HG03442 (cell line): ENCODE measurements at regions not wholly inside any gene's neighbourhood (a gene's known extent, or its start where the extent isn't known, plus 50 kb on each side); places are given as distances from the start of the nearest gene placed in this dataset.
"Not testable (repeated sequence)": the region's sequence is repeated elsewhere in the genome, so short reads cannot be mapped to it uniquely, and the experiment has no call there.

Experiments
- ATAC-seq: cut with Tn5 transposase; IDR thresholded peaks from one replicate; pipeline ENCODE4 v1.9.1; 2021; ENCODE audit warnings: mild to moderate bottlenecking, moderate library complexity; ENCODE audit not compliant: unreplicated experiment

- ATAC-seq: no peak
These were observed 259.0 kb downstream of the FAT4 start for GRCh38 chr4:125573786-125574185.

GRCh38 chr4:125582302-125582701 lies 267.5 kb downstream of the FAT4 start:
- no peak for ATAC-seq

DNA sequence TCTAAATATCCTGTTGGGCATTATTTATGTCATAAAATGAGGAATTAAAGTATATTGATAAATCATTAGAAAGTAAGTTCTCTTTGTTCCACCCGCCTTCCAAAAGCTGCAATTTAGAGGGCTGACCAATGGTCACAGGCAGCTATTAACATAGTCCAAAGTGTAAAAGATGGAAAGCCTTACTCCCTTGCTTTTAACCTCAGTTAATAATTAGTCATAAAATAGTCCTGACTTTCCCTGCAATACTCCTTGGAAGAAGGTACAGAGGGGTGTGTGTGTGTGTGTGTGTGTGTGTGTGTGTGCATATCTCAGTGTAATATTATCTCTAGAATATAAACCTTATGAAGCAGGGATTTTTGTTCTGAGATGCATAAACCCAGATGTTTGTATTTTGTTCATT lies 275.4 kb downstream of the FAT4 start:
- no peak for ATAC-seq

GRCh38 chr4:125591290-125591689 lies 276.5 kb downstream of the FAT4 start:
- ATAC-seq: no peak

DNA sequence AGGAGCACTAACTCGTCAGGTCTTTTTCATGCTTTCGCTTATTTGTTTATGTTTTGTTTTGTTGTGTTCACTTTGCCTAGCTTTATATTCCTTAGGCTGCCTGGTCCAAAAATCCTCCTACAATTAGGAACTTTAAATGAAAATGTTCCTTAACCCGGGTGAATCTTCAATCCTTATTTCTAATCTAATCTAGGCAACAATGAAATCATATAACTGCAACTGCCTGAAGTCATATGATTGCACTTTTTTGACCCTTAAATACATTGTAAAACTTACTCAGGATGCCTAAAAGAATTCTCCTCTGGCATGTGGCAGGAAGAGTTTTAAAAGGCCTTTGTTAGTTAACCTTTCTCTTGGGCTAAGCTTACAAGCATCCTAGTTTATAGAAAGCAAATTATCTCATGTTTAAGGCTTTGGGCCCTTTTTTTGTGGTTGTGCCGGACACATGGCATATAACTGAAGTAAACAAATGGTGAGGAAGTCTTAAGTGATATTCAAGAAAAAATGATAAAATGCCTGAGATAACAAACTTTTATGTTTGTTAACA lies 279.4 kb downstream of the FAT4 start:
- no peak for ATAC-seq

DNA sequence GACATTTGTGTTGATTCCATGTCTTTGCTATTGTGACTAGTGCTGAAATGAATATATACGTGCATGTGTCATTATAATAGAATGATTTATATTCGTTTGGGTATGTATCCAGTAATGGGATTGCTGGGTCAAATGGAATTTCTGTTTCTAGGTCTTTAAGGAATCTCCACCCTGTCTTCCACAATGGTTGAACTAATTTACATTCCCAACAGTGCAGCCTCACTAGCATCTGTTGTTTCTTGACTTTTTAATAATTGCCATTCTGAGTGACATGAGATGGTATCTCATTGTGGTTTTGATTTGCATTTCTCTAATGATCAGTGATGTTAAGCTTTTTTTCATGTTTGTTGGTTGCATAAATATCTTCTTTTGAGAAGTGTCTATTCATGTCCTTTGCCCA lies 291.2 kb downstream of the FAT4 start:
- not testable (repeated sequence) for ATAC-seq

- ATAC-seq: no peak
These were observed 305.5 kb downstream of the FAT4 start for GRCh38 chr4:125620066-125620860.

DNA sequence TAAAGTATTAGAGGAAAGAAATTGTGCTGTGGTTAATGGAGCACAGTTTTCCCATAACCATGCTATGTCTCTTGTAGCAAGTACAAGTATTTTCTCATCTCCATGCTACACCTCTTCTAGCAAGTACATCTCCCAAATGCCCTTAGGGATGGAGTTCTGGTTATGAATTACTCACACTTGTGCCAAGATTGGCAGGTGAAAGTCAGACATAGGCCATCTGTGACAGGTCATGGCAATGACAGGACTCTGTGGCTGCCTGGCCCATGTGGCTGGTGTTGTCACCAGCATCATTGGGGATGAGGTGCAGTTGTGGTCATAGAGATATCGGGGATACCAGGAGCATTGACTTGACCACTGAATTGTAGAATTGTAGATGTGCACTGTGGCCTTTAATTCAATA lies 310.2 kb downstream of the FAT4 start:
- no peak for ATAC-seq

- no peak for ATAC-seq
These were observed 312.2 kb downstream of the FAT4 start for GRCh38 chr4:125626946-125627345.

DNA sequence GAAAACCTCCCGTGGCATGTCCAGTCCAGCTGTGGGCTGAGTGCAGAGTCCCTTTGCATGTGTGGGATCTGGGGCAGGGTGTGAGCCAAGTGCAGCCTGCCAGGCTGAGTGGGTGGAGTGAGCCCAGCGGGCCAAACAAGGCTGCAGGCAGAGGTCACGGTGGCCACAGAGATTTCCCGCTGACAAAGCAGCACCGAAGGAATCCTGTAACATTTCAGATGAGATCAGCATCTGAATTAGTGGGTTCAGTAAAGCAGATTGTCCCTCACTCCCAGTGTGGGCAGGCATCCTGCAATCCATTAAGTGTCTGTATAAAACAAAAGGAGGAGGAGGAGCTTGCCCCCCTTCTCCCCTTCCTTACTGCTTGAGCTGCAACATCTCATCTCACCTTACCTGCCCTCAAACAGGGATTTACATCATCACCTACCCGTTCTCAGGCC lies 324.4 kb downstream of the FAT4 start:
- ATAC-seq: no peak

GRCh38 chr4:125641611-125642010 lies 326.9 kb downstream of the FAT4 start:
- no peak for ATAC-seq

GRCh38 chr4:125642645-125643044 lies 327.9 kb downstream of the FAT4 start:
- no peak for ATAC-seq

DNA sequence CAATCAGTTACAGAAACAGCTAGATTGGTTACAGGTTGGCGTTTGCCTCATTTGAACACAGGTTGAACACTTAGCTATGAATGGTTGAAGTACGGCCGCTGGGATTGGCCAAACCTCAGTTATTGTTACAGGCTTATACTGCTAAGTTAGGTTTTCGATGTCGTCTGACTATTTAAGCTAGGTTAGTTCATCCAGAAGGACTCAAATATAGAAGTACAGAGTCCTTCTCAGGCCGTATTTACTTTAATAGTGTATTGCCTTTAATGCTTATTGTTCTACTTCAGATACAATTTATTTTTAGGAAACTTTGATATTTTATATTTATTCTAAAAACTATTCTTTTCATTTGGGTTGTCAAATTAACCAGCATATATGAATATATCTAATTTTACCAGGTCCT lies 334.7 kb downstream of the FAT4 start:
- no peak for ATAC-seq

- no peak for ATAC-seq
These were observed 335.8 kb downstream of the FAT4 start for GRCh38 chr4:125650557-125650956.

- ATAC-seq: not testable (repeated sequence)
These were observed 337.1 kb downstream of the FAT4 start for GRCh38 chr4:125651707-125652357.

DNA sequence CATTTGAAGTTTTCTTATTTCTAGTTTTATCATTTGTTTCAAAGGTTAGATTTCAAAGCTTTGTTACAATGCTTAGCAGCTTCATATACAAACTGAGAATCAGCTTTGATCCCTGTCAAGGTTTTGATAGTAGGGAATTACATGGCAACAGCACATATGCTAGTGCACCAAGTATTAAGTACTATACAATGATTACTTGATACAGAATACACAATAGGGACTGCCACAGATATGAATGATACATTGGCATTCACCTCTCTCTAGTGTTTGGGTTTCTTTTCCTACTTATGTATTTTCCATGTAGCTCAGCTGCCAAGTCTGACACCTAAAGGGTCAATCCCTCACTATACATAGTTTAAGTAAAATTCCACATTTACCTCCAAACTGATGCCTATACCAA lies 344.0 kb downstream of the FAT4 start:
- ATAC-seq: no peak

GRCh38 chr4:125663896-125664767 lies 349.4 kb downstream of the FAT4 start:
- ATAC-seq: no peak

DNA sequence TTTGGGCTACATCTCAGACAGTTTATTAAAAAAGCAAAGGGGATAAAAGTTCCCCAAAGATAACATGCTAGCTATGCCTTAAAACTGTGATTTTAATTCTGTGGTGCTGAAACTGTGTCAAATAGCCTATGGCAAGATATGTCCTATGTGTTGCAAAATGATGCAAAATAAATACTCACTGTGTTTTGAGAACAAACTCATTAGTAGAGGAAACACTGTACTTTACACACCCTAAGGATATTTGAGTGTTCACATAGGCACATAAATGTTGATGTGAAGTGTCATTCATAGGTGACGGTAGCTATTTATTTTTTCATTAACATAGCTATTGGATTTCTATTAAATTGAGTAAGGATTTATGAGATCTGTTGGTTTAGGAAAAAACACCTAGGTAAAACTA lies 351.9 kb downstream of the FAT4 start:
- no peak for ATAC-seq

DNA sequence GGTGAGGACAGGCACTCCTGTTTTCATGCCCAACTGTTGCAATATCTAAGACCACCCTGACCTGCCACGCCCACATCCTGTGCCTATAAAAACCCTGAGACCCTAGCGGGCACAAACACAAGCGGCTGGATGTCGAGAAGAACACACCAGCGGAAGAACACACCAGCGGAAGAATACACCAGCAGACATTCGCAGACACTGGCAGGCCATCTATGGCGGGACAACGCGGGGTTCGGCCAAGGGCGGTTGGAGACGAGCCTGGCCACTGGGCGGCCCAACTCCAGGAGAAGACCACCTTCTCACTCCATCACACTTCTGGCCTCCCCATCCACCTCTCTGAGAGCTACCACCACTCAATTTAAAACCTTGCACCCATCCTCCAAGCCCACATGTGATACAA lies 361.4 kb downstream of the FAT4 start:
- ATAC-seq: no peak

- no peak for ATAC-seq
These were observed 361.8 kb downstream of the FAT4 start for GRCh38 chr4:125676583-125676982.

DNA sequence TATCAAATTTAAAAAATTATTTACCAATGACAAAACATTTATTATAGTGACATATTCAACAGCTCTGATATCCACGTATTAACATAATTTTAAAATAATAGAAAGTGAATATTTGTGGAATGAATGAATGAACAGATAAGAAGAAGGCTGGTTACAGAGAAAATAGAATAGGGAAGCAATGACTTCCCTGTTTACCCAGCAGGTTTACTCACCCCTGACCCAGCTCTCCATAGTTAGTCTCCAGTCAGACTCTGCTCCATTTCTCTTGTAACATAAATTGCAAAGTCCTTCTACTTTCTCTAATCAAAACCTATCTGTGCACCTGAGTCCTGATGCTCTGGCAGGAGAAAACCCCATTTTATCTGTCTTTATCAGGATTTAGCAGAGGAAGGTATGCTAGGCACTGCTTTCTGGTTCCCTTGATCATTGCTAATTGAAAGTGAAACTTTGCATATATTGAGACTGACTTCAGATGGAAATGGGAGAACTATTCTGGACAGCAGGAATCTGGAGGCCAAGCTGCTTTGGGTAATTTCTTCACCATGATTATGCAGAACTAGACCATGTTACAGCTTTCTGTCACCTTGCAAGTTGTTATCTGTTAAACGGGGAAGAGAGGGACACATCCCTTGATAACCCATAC lies 363.0 kb downstream of the FAT4 start:
- ATAC-seq: no peak
